ENCODE measurements at regions not wholly inside any gene's neighbourhood (a gene's known extent, or its start where the extent isn't known, plus 50 kb on each side); places are given as distances from the start of the nearest gene placed in this dataset.

DNA sequence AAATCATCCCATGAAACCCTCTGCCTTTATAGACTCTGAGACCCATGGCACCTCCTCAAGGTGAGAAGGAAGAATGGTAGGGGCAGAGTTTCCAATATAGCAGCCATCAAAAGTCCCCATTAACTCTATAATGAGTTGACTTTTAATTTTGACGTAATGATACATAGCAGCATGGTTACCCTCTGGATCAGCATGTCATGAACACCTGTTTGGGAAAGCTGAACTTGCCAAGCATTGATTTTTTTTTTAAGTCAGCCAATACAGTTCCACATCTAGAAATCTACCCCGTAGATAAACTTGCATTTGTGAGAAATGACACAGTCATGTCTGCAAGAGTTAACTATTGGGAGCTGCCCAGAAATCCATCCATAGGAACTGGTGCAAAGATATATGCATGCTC lies 191.8 kb downstream of the TMEM114 start:
- no peak for TF ChIP-seq EZH2phosphoT487 (IDR thresholded peaks at IDR 0.05; ENCODE audit: low read depth, severe bottlenecking, unreplicated experiment)
- TF ChIP-seq CTCF (IDR thresholded peaks at IDR 0.05; ENCODE audit: poor library complexity): no peak
- no peak for TF ChIP-seq EZH2 (IDR thresholded peaks at IDR 0.05; ENCODE audit: borderline replicate concordance)
